ENCODE measurements at regions not wholly inside any gene's neighbourhood (a gene's known extent, or its start where the extent isn't known, plus 50 kb on each side); places are given as distances from the start of the nearest gene placed in this dataset.

DNA sequence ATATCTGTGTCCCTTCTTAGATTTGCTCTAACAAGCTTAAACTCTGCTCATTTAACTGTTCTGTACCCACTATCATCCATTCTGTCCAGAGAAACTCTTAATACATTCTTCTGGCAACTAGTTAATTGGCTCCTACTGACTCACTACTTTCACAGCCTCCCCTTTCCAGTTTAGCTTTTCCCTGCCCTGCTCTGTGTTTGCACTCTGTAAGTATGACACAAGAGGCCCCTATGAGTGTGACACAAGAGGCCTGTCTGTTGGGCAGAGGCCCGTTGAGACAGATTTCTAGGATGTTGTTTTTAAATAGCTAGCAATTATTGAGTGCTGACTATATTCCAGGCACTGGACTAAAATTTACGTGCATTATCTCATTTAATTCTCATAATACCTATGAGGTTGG, 246.0 kb upstream of the DAAM1 start:
- no peak overlapping the region for H3K4me3 ChIP-seq (ENCODE audit: low read depth in 1 of 2, low read length in 1 of 2)
- no peaks in the 10 kb centered on the region for H3K27me3 ChIP-seq
- TF ChIP-seq, protein P1, sequence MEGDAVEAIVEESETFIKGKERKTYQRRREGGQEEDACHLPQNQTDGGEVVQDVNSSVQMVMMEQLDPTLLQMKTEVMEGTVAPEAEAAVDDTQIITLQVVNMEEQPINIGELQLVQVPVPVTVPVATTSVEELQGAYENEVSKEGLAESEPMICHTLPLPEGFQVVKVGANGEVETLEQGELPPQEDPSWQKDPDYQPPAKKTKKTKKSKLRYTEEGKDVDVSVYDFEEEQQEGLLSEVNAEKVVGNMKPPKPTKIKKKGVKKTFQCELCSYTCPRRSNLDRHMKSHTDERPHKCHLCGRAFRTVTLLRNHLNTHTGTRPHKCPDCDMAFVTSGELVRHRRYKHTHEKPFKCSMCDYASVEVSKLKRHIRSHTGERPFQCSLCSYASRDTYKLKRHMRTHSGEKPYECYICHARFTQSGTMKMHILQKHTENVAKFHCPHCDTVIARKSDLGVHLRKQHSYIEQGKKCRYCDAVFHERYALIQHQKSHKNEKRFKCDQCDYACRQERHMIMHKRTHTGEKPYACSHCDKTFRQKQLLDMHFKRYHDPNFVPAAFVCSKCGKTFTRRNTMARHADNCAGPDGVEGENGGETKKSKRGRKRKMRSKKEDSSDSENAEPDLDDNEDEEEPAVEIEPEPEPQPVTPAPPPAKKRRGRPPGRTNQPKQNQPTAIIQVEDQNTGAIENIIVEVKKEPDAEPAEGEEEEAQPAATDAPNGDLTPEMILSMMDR (IDR thresholded peaks at IDR 0.05) = no peak
- H3K36me3 ChIP-seq = no peaks in the 10 kb centered on the region
- H3K27ac ChIP-seq = no peak overlapping the region
- no peaks in the 10 kb centered on the region for H3K9me3 ChIP-seq
- no peaks in the 10 kb centered on the region for H3K4me1 ChIP-seq (ENCODE audit: control insufficient read depth in 1 of 2, insufficient read depth in 1 of 2, low read depth in 1 of 2, low read length in 1 of 2)

DNA sequence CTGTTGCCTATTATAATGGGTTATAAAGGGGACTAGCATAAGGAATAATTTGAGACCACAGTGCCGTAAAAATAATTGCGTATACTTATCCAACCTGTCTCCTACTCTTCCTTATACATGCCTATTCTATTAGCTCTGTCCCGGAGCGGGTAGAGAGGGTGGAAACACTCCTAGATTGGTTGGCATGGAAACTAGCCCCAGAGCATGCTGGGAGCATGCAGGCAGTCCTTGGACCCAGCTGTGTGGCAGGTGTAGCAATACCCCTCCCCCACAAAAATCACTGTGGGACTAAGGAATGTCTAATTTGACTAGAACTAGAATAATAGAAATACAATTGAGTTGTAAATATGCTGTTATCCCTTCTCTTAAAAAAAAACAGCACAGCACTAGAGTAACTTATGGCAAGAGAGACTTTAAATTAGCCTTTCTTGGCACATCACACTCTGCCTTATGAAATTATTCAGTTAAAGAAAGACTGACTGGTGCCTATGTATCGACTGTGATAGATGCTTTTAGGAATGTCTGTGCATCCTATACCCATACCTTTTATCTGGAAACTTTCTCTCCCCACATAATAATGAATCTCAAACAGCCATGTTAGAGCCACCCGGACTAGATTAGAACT, 244.0 kb upstream of the DAAM1 start:
- no peak overlapping the region for H3K27ac ChIP-seq
- H3K4me3 ChIP-seq (ENCODE audit: low read depth in 1 of 2, low read length in 1 of 2) = no peak overlapping the region
- H3K9me3 ChIP-seq = no peaks in the 10 kb centered on the region
- no peaks in the 10 kb centered on the region for H3K4me1 ChIP-seq (ENCODE audit: control insufficient read depth in 1 of 2, insufficient read depth in 1 of 2, low read depth in 1 of 2, low read length in 1 of 2)
- no peaks in the 10 kb centered on the region for H3K36me3 ChIP-seq
- no peaks in the 10 kb centered on the region for H3K27me3 ChIP-seq
- TF ChIP-seq, protein P1 (IDR thresholded peaks at IDR 0.05) = no peak

DNA sequence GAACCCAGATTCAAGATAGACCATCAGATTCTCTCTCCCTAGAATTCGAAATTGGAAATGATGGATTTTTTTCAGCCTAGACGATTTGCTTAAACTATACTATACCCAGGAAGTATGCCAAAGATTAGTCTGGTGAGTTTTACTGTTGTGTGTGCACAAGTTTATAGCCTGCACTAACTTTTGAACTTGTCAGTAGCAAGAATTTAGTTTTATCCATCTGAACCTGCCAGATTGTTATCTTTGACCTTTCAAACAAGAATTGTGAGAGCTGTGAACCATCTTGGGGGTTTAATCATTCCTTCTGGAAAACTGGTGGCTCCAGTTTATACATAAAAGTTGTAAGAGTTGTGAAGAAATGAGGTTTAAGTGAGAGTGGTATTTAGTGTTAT, 243.5 kb upstream of the DAAM1 start:
- no peak overlapping the region for H3K4me3 ChIP-seq (ENCODE audit: low read depth in 1 of 2, low read length in 1 of 2)
- no peaks in the 10 kb centered on the region for H3K9me3 ChIP-seq
- no peaks in the 10 kb centered on the region for H3K36me3 ChIP-seq
- TF ChIP-seq, protein P1 (IDR thresholded peaks at IDR 0.05) = no peak
- H3K27ac ChIP-seq = no peak overlapping the region
- no peaks in the 10 kb centered on the region for H3K4me1 ChIP-seq (ENCODE audit: control insufficient read depth in 1 of 2, insufficient read depth in 1 of 2, low read depth in 1 of 2, low read length in 1 of 2)
- no peaks in the 10 kb centered on the region for H3K27me3 ChIP-seq

DNA sequence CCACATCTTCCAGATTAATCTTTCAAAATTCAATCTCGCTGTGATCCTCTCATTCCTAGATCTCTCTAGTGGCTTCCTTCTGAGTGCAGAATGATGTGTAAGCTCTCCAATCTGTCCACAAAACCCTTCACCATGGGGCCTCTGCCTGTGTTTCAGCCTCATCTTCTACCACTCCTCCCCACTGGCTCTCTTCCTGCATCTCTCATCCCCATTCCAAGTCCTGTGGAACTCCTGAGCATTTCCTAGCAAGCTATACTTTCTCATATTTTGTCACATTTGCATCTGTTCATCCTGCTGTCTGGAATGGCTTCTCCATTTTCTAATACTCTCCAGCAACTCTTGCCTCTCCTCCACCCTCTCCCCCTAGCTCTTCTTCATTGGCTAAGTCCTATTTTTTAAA, 242.0 kb upstream of the DAAM1 start:
- TF ChIP-seq, protein P1 (IDR thresholded peaks at IDR 0.05) = no peak
- Histone ChIP-seq H3K9me3 (no peaks in the 10 kb centered on the region), H3K27me3 (no peaks in the 10 kb centered on the region), H3K4me3 (ENCODE audit: low read depth in 1 of 2, low read length in 1 of 2) (no peak overlapping the region), H3K27ac (no peak overlapping the region), H3K36me3 (no peaks in the 10 kb centered on the region), H3K4me1 (ENCODE audit: control insufficient read depth in 1 of 2, insufficient read depth in 1 of 2, low read depth in 1 of 2, low read length in 1 of 2) (no peaks in the 10 kb centered on the region)

DNA sequence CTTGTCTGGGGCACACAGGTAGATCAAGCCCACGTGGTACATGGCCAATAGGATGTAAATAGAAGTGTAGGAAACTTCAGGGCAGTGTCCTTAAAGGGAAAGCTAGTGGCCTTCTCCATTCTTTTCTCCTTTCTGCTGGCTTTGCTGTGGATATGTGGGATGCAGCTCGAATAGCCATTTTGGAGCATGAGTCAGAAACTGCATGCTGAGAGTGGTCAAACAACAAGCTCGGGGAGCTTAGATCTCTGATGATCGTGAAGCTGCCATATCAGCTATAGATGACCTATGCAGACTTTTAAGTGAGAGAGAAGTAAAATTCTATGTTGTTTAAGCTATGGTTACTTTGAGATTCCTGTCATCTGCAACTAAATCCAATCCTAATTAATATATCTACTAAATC, 241.3 kb upstream of the DAAM1 start:
- TF ChIP-seq, protein P1 (IDR thresholded peaks at IDR 0.05) = no peak
- no peak overlapping the region for H3K27ac ChIP-seq
- H3K4me3 ChIP-seq (ENCODE audit: low read depth in 1 of 2, low read length in 1 of 2) = no peak overlapping the region
- H3K9me3 ChIP-seq = no peaks in the 10 kb centered on the region
- no peaks in the 10 kb centered on the region for H3K4me1 ChIP-seq (ENCODE audit: control insufficient read depth in 1 of 2, insufficient read depth in 1 of 2, low read depth in 1 of 2, low read length in 1 of 2)
- H3K36me3 ChIP-seq = no peaks in the 10 kb centered on the region
- H3K27me3 ChIP-seq = no peaks in the 10 kb centered on the region
